ENCODE measurements at regions not wholly inside any gene's neighbourhood (a gene's known extent, or its start where the extent isn't known, plus 50 kb on each side); places are given as distances from the start of the nearest gene placed in this dataset.
A peak's percentile ranks its signal among the peaks of the same experiment; 100 is the strongest.

DNA sequence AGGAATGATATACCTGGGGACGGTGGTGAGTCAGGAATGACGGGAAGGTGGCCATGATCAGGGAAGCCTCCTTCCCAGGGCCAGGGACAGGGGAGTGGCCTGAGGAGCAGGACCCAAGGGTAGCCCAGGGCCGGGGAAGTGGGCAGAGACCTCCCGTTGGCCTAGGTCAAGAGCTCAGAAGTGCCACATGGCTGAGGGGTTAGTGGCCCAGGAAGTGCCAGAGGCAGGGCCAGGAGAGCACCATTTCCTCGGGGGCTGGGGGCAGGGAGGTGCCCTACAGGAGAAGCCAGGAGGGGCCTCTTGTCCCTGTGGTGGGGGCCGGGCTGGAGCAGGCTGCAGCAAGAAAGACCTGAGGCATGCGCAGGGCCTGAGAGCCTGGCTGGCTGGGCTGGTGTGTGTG lies 152.3 kb upstream of the ZSWIM2 start (continued):
- TF ChIP-seq RELA (IDR thresholded peaks at IDR 0.05; ENCODE audit: borderline replicate concordance, partially characterized antibody) (no peak), NFIC (IDR thresholded peaks at IDR 0.05; ENCODE audit: low read depth, low read length) (no peak), CREB1 (IDR thresholded peaks at IDR 0.05; ENCODE audit: low read depth) (no peak), POLR2AphosphoS5 (IDR thresholded peaks at IDR 0.05; ENCODE audit: low read length) (no peak), MTA3 (IDR thresholded peaks at IDR 0.05; ENCODE audit: borderline replicate concordance, low read length) (no peak), NFYB (IDR thresholded peaks at IDR 0.05; ENCODE audit: insufficient read depth, low read depth, low read length) (no peak), HDAC2 (IDR thresholded peaks at IDR 0.05) (no peak), HDGF (IDR thresholded peaks at IDR 0.05) (no peak), JUNB (IDR thresholded peaks at IDR 0.05) (no peak), MEF2B (IDR thresholded peaks at IDR 0.05; ENCODE audit: partially characterized antibody, poor library complexity, severe bottlenecking) (no peak), SREBF2 (IDR thresholded peaks at IDR 0.05; ENCODE audit: low read length) (no peak), ZBED1 (IDR thresholded peaks at IDR 0.05; ENCODE audit: borderline replicate concordance) (no peak), CEBPB (IDR thresholded peaks at IDR 0.05; ENCODE audit: borderline replicate concordance in 1 of 2, low read depth in 2 of 2, low read length in 2 of 2) (no peak)
- TF ChIP-seq, protein P1, sequence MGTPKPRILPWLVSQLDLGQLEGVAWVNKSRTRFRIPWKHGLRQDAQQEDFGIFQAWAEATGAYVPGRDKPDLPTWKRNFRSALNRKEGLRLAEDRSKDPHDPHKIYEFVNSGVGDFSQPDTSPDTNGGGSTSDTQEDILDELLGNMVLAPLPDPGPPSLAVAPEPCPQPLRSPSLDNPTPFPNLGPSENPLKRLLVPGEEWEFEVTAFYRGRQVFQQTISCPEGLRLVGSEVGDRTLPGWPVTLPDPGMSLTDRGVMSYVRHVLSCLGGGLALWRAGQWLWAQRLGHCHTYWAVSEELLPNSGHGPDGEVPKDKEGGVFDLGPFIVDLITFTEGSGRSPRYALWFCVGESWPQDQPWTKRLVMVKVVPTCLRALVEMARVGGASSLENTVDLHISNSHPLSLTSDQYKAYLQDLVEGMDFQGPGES (IDR thresholded peaks at IDR 0.05), result no peak

DNA sequence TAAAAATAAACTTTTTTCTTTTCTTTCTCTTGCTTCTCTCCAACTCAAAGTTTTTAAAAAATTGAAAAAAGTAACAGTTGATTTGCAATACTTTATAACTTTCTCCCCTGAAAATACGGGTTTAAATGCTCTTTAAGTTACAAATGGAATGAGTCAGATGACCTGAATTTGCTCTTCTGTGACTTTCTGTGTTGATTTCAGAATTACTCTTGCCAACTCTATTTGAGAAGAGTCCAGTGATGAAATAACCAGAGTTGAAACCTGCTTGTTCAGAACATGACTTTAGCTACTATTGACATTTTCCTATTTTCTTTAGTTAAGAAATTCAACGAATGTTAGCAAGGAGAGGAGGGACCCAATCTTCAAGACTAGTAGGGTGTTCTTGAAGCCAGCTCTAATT lies 146.1 kb upstream of the ZSWIM2 start:
- in situ Hi-C loops (cut with MboI), result no loop called here
- Histone ChIP-seq H3K27ac (ENCODE audit: control insufficient read depth, insufficient read depth) (no peak overlapping the region), H3K79me2 (ENCODE audit: control insufficient read depth, insufficient read depth, low read length) (no peaks in the 10 kb centered on the region), H3K9me3 (replicated peaks; ENCODE audit: control insufficient read depth, insufficient read depth, low read length) (no peaks in the 10 kb centered on the region), H3K27me3 (replicated peaks in 1 of 2; ENCODE audit: control insufficient read depth in 2 of 2, insufficient read depth in 2 of 2, low read length in 1 of 2) (no peaks in the 10 kb centered on the region), H2AFZ (ENCODE audit: control insufficient read depth, low read depth, low read length) (no peak overlapping the region), H4K20me1 (ENCODE audit: control insufficient read depth, insufficient read depth) (no peaks in the 10 kb centered on the region), H3K4me3 (no peak overlapping the region), H3K36me3 (ENCODE audit: control insufficient read depth in 2 of 2, insufficient read depth in 2 of 2, low read length in 1 of 2) (no peaks in the 10 kb centered on the region), H3K9ac (ENCODE audit: control insufficient read depth, insufficient read depth, low read length) (no peak overlapping the region), H3K4me2 (ENCODE audit: control insufficient read depth, insufficient read depth) (no peak overlapping the region), H3K4me1 (ENCODE audit: control insufficient read depth, insufficient read depth, low read length) (no peaks in the 10 kb centered on the region)
- CTCF ChIA-PET, result no interaction called here
- RAD21 ChIA-PET (ENCODE audit: unreplicated experiment), result no interaction called here
- WGBS (ENCODE audit: insufficient coverage, insufficient replicate concordance, low lambda C conversion rate, missing lambda C conversion rate), result 0% methylated on average over 2 of the region's 2 CpGs
- intact Hi-C loops (cut with micrococcal nuclease; ENCODE audit: unreplicated experiment), result no loop called here
- TF ChIP-seq JUNB (IDR thresholded peaks at IDR 0.05) (peak; percentile 28; the same call in 1 of the 2 replicates), NR2C2 (IDR thresholded peaks at IDR 0.05; ENCODE audit: borderline replicate concordance, control insufficient read depth, insufficient read length, low read depth) (no peak), FOS (IDR thresholded peaks at IDR 0.05; ENCODE audit: borderline replicate concordance, extremely low read depth, insufficient read length) (no peak), STAT3 (IDR thresholded peaks at IDR 0.05; ENCODE audit: low read depth, low read length) (no peak)
- no peak for FAIRE-seq
- POLR2A ChIA-PET, result no interaction called here
- BruUV-seq (replicated peaks), result no TSS peak
- SMC1A ChIA-PET (ENCODE audit: uncharacterized antibody, unreplicated experiment), result interaction anchor here (1.0 kb wide), 2 partner anchors 24 to 102 kb away, joined by 3 read pairs; no protein-coding TSS in a partner anchor
- ATAC-seq, result peak; percentile 24; the same call in 1 of the 3 replicates
- DNase-seq (ENCODE audit: low read depth, low spot score), result no peak

All from GM12878 (cell line).